DND-41 (cell line): ENCODE measurements at regions not wholly inside any gene's neighbourhood (a gene's known extent, or its start where the extent isn't known, plus 50 kb on each side); places are given as distances from the start of the nearest gene placed in this dataset.
"Not testable (repeated sequence)": the region's sequence is repeated elsewhere in the genome, so short reads cannot be mapped to it uniquely, and the experiment has no call there.

Experiments used
- ATAC-seq: fragments of 200-7000 bp; cut with Tn5 transposase; 3 replicates; pipeline ENCODE4 v1.9.1; 2021; ENCODE audit warnings: low read depth; ENCODE audit not compliant: insufficient read depth
- DNase-seq: peaks from one replicate; pipeline ENCODE4 v3.0.0-alpha.2; 2020
- H2AFZ ChIP-seq: 2 replicates; pipeline ENCODE4 v1.6.0; 2012; ENCODE audit warnings: low read depth, low read length
- H3K27ac ChIP-seq: 2 replicates; pipeline ENCODE4 v1.5.1; 2012; ENCODE audit warnings: low read length, inconsistent platforms
- H3K27me3 ChIP-seq: fragments of 200-600 bp; sonication (generic); 2 replicates; pipeline ENCODE4 v1.6.0; 2012; ENCODE audit warnings: low read length, mild to moderate bottlenecking, inconsistent platforms; ENCODE audit not compliant: insufficient read depth, poor library complexity
- H3K36me3 ChIP-seq: 2 replicates; pipeline ENCODE4 v1.5.1; 2012; ENCODE audit warnings: low read length, inconsistent platforms; ENCODE audit not compliant: insufficient read depth
- H3K4me1 ChIP-seq: 2 replicates; pipeline ENCODE4 v1.5.1; 2012; ENCODE audit warnings: mild to moderate bottlenecking, low read length; ENCODE audit not compliant: insufficient read depth
- H3K4me2 ChIP-seq: 2 replicates; pipeline ENCODE4 v1.6.0; 2012; ENCODE audit warnings: mild to moderate bottlenecking, moderate library complexity, low read length, inconsistent platforms; ENCODE audit not compliant: insufficient read depth
- H3K4me3 ChIP-seq, 2 experiments: fragments of 200-600 bp in 1 of 2; shearing (Covaris generic) in 1 of 2; 2 replicates each; pipeline ENCODE4 v1.5.1; 2012 to 2016; ENCODE audit warnings: inconsistent platforms in 2 of 2, low read length in 2 of 2, mild to moderate bottlenecking in 2 of 2, low read depth in 1 of 2, moderate library complexity in 1 of 2
- H3K79me2 ChIP-seq: 2 replicates; pipeline ENCODE4 v1.6.0; 2012; ENCODE audit warnings: low read length, inconsistent platforms; ENCODE audit not compliant: insufficient read depth
- H3K9ac ChIP-seq: 2 replicates; pipeline ENCODE4 v1.6.0; 2012; ENCODE audit warnings: low read depth, mild to moderate bottlenecking, inconsistent platforms, low read length, moderate library complexity
- H3K9me3 ChIP-seq: 2 replicates; pipeline ENCODE4 v1.5.1; 2012; ENCODE audit warnings: low read length, moderate library complexity, mild to moderate bottlenecking, inconsistent platforms; ENCODE audit not compliant: insufficient read depth, severe bottlenecking
- H4K20me1 ChIP-seq: 2 replicates; pipeline ENCODE4 v1.6.0; 2012; ENCODE audit warnings: low read length; ENCODE audit not compliant: insufficient read depth
- EZH2 ChIP-seq: IDR thresholded peaks from 3 replicates; pipeline ENCODE4 v1.6.1; 2012; ENCODE audit warnings: borderline replicate concordance, low read depth, mild to moderate bottlenecking, moderate library complexity, low read length, inconsistent platforms; ENCODE audit not compliant: severe bottlenecking
- TF ChIP-seq, protein P1 (sequence below): IDR thresholded peaks from 2 replicates; pipeline ENCODE4 v1.5.1; 2012; ENCODE audit warnings: borderline replicate concordance, low read length, moderate library complexity, mild to moderate bottlenecking; ENCODE audit not compliant: poor library complexity, severe bottlenecking; ENCODE audit errors: extremely low read depth

DNA sequence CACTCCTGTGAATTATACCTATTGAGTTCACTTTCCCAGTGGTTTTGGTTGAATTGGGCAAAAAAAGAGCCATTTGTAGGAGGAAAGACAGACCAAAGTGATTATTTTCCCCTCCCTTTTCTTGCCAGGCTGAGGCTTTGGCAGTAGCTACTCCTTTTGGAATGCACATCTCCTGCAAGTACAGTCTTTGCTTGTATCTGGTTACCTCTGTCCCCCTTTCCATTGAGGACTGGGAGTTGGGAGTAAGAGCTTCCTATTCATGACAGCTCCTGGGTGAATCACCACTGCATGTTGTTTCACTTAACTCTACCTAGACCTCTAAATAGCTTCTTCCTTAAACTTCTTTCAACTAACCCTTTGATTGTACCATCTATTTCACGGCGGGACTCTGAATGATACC, 695.3 kb upstream of the ZNF804A start:
- ATAC-seq (no peak), DNase-seq (no peak)
- Histone ChIP-seq H3K9me3 (no peaks in the 10 kb centered on the region), H3K79me2 (no peaks in the 10 kb centered on the region), H2AFZ (no peak overlapping the region), H4K20me1 (no peaks in the 10 kb centered on the region), H3K9ac (no peak overlapping the region), H3K4me1 (no peaks in the 10 kb centered on the region), H3K27me3 (no peaks in the 10 kb centered on the region), H3K4me3 (no peak overlapping the region), H3K36me3 (no peaks in the 10 kb centered on the region), H3K4me2 (no peak overlapping the region), H3K27ac (no peak overlapping the region)
- TF ChIP-seq, protein P1, sequence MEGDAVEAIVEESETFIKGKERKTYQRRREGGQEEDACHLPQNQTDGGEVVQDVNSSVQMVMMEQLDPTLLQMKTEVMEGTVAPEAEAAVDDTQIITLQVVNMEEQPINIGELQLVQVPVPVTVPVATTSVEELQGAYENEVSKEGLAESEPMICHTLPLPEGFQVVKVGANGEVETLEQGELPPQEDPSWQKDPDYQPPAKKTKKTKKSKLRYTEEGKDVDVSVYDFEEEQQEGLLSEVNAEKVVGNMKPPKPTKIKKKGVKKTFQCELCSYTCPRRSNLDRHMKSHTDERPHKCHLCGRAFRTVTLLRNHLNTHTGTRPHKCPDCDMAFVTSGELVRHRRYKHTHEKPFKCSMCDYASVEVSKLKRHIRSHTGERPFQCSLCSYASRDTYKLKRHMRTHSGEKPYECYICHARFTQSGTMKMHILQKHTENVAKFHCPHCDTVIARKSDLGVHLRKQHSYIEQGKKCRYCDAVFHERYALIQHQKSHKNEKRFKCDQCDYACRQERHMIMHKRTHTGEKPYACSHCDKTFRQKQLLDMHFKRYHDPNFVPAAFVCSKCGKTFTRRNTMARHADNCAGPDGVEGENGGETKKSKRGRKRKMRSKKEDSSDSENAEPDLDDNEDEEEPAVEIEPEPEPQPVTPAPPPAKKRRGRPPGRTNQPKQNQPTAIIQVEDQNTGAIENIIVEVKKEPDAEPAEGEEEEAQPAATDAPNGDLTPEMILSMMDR, result no peak

DNA sequence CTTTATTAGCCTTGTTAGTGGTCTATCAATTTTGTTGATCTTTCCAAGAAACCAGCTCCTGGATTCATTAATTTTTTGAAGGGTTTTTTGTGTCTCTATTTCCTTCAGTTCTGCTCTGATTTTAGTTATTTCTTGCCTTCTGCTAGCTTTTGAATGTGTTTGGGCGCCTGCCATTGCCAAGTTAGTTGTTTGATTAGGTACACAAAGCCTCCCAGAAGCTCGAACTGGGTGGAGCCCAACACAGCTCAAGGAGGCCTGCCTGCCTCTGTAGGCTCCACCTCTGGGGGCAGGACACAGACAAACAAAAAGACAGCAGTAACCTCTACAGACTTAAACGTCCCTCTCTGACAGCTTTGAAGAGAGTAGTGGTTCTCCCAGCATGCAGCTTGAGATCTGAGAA, 682.3 kb upstream of the ZNF804A start:
- not testable (repeated sequence) for H3K27ac ChIP-seq, H3K4me3 ChIP-seq, H3K9me3 ChIP-seq, H3K27me3 ChIP-seq, H3K4me2 ChIP-seq, H2AFZ ChIP-seq, H4K20me1 ChIP-seq, DNase-seq, H3K79me2 ChIP-seq, ATAC-seq, H3K36me3 ChIP-seq, H3K4me1 ChIP-seq, H3K9ac ChIP-seq

DNA sequence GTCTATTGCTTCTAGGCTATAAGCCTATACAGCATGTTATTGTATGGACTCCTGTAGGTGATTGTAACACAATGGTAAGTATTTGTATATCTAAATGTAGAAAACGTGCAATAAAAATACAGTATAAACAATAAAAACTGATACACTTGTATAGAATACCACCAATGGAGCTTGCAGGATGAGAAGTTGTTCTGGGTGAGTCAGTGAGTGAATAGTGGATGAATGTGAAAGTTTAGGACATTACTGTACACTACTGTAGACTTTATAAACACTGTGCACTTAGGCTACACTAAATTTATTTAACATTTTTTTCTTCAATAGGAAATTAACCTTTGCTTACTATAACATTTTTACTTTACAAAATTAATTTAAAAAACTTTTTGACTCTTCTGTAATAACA, 679.2 kb upstream of the ZNF804A start:
- H3K36me3 ChIP-seq, result no peaks in the 10 kb centered on the region
- ATAC-seq (no peak), DNase-seq (no peak)
- no peaks in the 10 kb centered on the region for H3K9me3 ChIP-seq
- no peak overlapping the region for H3K9ac ChIP-seq
- no peak overlapping the region for H3K4me3 ChIP-seq
- no peaks in the 10 kb centered on the region for H4K20me1 ChIP-seq
- no peak overlapping the region for H2AFZ ChIP-seq
- H3K27me3 ChIP-seq, result no peaks in the 10 kb centered on the region
- TF ChIP-seq, protein P1, result no peak
- H3K4me1 ChIP-seq, result no peaks in the 10 kb centered on the region
- no peak overlapping the region for H3K4me2 ChIP-seq
- no peaks in the 10 kb centered on the region for H3K79me2 ChIP-seq
- no peak overlapping the region for H3K27ac ChIP-seq

DNA sequence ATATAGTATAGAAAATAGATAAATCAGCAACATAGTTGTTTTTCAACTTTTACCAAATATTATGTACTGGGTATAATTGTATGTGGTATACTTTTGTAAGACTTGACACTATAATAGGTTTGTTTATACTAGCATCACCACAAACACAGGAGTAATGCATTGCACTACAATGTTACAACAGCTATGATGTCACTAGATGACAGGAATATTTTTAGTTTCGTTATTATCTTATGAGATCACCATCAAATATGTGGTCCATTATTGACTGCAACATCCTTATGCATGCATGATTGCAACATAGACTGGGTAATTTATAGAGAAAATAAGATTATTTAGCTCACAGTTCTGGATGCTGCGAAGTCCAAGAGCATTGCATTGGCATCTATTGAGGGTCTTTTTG, 678.4 kb upstream of the ZNF804A start:
- H3K4me3 ChIP-seq, result no peak overlapping the region
- no peak overlapping the region for H3K9ac ChIP-seq
- no peaks in the 10 kb centered on the region for H3K27me3 ChIP-seq
- H3K4me1 ChIP-seq, result no peaks in the 10 kb centered on the region
- H3K9me3 ChIP-seq, result no peaks in the 10 kb centered on the region
- H3K27ac ChIP-seq, result no peak overlapping the region
- no peaks in the 10 kb centered on the region for H4K20me1 ChIP-seq
- no peaks in the 10 kb centered on the region for H3K36me3 ChIP-seq
- H2AFZ ChIP-seq, result no peak overlapping the region
- ATAC-seq (no peak), DNase-seq (no peak)
- TF ChIP-seq, protein P1, result no peak
- TF ChIP-seq EZH2, result no peak
- no peak overlapping the region for H3K4me2 ChIP-seq
- H3K79me2 ChIP-seq, result no peaks in the 10 kb centered on the region
